ENCODE measurements at regions not wholly inside any gene's neighbourhood (a gene's known extent, or its start where the extent isn't known, plus 50 kb on each side); places are given as distances from the start of the nearest gene placed in this dataset.

DNA sequence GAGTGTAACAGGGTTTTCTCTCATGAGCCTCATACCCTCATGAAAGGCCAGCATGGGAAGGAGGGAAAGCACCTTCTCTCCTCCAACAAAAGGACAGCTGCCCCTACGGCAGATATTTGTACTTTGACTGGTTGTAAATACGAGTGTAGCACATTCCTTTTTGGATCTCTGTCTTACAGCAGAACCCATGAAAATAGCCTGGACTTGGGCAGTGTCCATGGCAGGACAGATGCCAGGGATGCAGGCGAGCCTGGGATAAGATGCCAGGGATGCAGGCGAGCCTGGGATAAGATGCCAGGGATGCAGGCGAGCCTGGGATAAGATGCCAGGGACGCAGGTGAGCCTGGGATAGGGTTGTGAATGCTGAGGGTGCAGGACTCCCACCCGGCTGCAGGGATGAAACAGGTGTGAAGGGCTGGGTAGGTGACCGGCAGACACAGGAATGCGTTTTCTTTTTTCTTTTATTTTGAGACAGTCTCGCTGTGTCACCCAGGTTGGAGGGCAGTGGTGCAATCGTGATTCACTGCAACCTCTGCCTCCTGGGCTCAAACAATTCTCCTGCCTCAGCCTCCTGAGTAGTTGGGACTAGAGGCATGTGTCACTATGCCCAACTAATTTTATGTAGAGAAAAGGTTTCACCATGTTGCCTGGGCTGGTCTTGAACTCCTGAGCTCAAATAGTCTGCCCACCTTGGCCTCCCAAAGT is 120.0 kb downstream of the BEGAIN start:
- no peaks in the 10 kb centered on the region for H3K9me3 ChIP-seq
- H3K9ac ChIP-seq (ENCODE audit: low read depth in 2 of 2, low read length in 2 of 2): no peak overlapping the region
- no peak overlapping the region for H3K4me3 ChIP-seq
- intact Hi-C loops (cut with DNase I): no loop called here
- H3K4me1 ChIP-seq: no peaks in the 10 kb centered on the region
- TF ChIP-seq, protein P1, sequence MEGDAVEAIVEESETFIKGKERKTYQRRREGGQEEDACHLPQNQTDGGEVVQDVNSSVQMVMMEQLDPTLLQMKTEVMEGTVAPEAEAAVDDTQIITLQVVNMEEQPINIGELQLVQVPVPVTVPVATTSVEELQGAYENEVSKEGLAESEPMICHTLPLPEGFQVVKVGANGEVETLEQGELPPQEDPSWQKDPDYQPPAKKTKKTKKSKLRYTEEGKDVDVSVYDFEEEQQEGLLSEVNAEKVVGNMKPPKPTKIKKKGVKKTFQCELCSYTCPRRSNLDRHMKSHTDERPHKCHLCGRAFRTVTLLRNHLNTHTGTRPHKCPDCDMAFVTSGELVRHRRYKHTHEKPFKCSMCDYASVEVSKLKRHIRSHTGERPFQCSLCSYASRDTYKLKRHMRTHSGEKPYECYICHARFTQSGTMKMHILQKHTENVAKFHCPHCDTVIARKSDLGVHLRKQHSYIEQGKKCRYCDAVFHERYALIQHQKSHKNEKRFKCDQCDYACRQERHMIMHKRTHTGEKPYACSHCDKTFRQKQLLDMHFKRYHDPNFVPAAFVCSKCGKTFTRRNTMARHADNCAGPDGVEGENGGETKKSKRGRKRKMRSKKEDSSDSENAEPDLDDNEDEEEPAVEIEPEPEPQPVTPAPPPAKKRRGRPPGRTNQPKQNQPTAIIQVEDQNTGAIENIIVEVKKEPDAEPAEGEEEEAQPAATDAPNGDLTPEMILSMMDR (IDR thresholded peaks at IDR 0.05): no peak
- DNase-seq: no peak
- H3K27ac ChIP-seq: no peak overlapping the region
- H3K27me3 ChIP-seq: no peaks in the 10 kb centered on the region
- no peaks in the 10 kb centered on the region for H3K36me3 ChIP-seq

DNA sequence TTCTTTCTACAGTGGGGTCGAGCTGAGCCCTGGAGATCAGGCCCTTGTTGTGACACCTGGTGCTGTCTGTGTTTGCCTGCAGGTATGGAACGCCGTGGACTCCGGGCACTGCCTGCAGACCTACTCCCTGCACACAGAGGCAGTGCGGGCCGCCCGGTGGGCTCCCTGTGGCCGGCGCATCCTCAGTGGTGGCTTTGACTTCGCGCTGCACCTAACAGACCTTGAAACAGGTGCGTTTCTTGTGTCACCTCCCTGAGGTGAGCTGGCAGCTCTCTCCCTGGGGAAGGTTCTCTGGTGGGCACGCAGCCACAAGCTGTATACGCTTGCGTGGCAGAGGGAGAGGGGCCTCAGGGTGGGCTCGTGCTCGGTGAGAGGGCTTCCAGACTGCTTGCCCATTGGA is 119.3 kb downstream of the BEGAIN start:
- Histone ChIP-seq H3K27me3 (no peaks in the 10 kb centered on the region), H3K4me1 (no peaks in the 10 kb centered on the region), H3K27ac (no peak overlapping the region), H3K9ac (ENCODE audit: low read depth in 2 of 2, low read length in 2 of 2) (no peak overlapping the region), H3K36me3 (no peaks in the 10 kb centered on the region), H3K9me3 (no peaks in the 10 kb centered on the region), H3K4me3 (no peak overlapping the region)
- intact Hi-C loops (cut with DNase I): no loop called here
- DNase-seq: no peak
- TF ChIP-seq, protein P1 (IDR thresholded peaks at IDR 0.05): no peak

DNA sequence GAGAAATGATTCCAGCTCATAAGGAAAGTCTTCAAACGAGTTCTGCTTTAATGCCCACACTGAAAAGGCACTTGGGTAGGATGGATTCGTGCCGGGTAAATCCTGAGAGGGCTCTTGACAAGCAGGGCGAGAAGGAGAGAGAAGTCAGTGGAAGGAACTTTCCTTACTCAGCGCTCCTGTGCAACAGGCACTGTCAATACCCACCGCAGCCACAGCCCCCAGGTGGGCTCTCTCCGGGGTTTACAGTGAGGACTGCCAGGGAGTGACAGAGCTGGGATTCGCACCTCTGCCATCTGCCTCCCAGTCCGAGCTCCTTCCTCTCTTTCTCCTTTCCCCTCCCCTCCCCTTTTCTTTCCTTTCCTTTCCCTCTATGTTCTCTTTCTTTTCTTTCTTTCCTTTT is 118.7 kb downstream of the BEGAIN start:
- intact Hi-C loops (cut with DNase I): no loop called here
- no peaks in the 10 kb centered on the region for H3K9me3 ChIP-seq
- H3K4me3 ChIP-seq: no peak overlapping the region
- no peaks in the 10 kb centered on the region for H3K4me1 ChIP-seq
- H3K9ac ChIP-seq (ENCODE audit: low read depth in 2 of 2, low read length in 2 of 2): no peak overlapping the region
- no peak for DNase-seq
- H3K27ac ChIP-seq: no peak overlapping the region
- no peaks in the 10 kb centered on the region for H3K27me3 ChIP-seq
- H3K36me3 ChIP-seq: no peaks in the 10 kb centered on the region
- TF ChIP-seq, protein P1 (IDR thresholded peaks at IDR 0.05): no peak

DNA sequence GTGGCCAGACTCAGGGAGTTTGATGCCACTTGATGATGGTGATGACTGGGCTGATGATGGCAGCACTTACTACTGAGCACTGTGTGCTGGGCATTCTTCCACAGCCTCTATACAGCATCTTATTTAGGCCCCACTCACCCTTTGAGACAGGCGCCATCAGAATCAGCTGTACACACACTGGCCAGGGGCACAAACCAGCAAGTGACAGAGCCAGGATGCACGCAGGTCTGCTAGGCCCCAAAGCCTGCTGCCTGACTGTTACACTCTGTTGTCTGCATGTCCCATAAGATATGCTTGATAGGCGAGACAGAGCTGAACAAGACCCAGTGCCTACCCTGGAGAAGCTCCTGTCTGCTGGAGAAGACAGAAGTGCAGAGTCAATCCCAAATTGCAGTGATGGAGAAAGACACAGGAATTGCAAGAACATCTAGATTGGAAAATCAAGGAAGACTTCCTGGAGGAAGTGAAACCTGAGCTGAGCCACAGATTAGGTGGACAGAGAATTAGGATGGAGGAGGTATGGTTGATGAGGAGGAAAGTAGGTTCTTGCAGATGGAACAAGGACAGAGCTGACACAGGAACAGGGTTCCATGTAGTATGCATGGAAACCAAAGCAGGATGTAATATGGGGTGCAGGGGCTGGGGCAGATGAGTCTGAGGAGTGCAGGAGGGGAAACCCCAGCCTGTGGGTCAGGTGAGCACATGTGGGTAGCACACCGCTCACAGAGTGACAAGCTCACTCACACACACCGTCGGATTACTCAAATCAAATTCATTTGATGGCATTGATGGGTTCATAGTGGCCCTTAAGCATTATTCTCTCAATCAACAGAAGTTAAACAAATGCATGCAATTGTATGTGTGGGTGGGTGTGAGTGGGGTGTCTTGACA is 117.3 kb downstream of the BEGAIN start:
- no peak overlapping the region for H3K27ac ChIP-seq
- no peak overlapping the region for H3K9ac ChIP-seq (ENCODE audit: low read depth in 2 of 2, low read length in 2 of 2)
- no peaks in the 10 kb centered on the region for H3K36me3 ChIP-seq
- intact Hi-C loops (cut with DNase I): no loop called here
- H3K4me1 ChIP-seq: no peaks in the 10 kb centered on the region
- TF ChIP-seq, protein P1 (IDR thresholded peaks at IDR 0.05): no peak
- DNase-seq: no peak
- H3K4me3 ChIP-seq: no peak overlapping the region
- H3K27me3 ChIP-seq: no peaks in the 10 kb centered on the region
- no peaks in the 10 kb centered on the region for H3K9me3 ChIP-seq

DNA sequence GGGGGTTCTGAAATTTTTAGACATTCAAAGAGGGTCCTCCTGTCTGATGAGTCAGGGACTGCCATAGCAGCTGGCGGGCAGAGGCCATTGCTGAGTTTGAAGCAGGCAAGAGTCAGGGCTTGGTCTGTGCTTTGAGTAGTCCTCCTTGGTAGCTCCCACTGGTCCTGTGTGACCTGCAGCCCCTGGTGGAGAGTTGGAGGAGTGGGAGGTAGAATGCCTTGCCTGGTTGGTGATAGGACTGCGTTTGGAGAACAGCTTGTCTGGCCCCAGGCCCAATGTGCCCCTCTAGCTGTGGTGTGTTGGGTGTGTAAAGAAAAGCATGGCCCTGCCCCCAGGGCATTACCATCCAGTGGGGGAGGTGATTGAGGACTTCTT is 116.7 kb downstream of the BEGAIN start:
- no peak overlapping the region for H3K4me3 ChIP-seq

More for the DNA sequence above, 116.7 kb downstream of the BEGAIN start:
- Histone ChIP-seq H3K9ac (ENCODE audit: low read depth in 2 of 2, low read length in 2 of 2) (no peak overlapping the region), H3K27ac (no peak overlapping the region), H3K4me1 (no peaks in the 10 kb centered on the region), H3K9me3 (no peaks in the 10 kb centered on the region), H3K27me3 (no peaks in the 10 kb centered on the region), H3K36me3 (no peaks in the 10 kb centered on the region)
- DNase-seq: no peak
- intact Hi-C loops (cut with DNase I): no loop called here
- TF ChIP-seq, protein P1 (IDR thresholded peaks at IDR 0.05): no peak
